Endothelial cell of umbilical vein (primary cell): ENCODE measurements at regions not wholly inside any gene's neighbourhood (a gene's known extent, or its start where the extent isn't known, plus 50 kb on each side); places are given as distances from the start of the nearest gene placed in this dataset.

ENCODE experiments used
- EZH2 ChIP-seq: IDR thresholded peaks from 2 replicates; pipeline ENCODE4 v1.6.1; 2012; ENCODE audit warnings: borderline replicate concordance, low read depth, mild to moderate bottlenecking, moderate library complexity, low read length, inconsistent platforms; ENCODE audit not compliant: severe bottlenecking
- FOS ChIP-seq: IDR thresholded peaks from 2 replicates; pipeline ENCODE4 v1.6.1; 2011; ENCODE audit warnings: mild to moderate bottlenecking, low read length, moderate library complexity, borderline replicate concordance; ENCODE audit not compliant: insufficient read depth
- JUN ChIP-seq: IDR thresholded peaks from 2 replicates; pipeline ENCODE4 v1.6.1; 2011; ENCODE audit warnings: borderline replicate concordance, low read depth; ENCODE audit not compliant: insufficient read length, insufficient read depth
- MYC ChIP-seq: IDR thresholded peaks from one replicate; pipeline ENCODE4 v1.6.1; 2011; ENCODE audit warnings: mild to moderate bottlenecking, low read depth, low read length
- POLR2A ChIP-seq: IDR thresholded peaks from 2 replicates; pipeline ENCODE4 v1.6.1; 2012; ENCODE audit warnings: low read depth, mild to moderate bottlenecking, control low read depth, low read length
- POLR2AphosphoS5 ChIP-seq: IDR thresholded peaks from 2 replicates; pipeline ENCODE4 v1.6.1; 2012; ENCODE audit warnings: low read depth, mild to moderate bottlenecking, control low read depth, low read length, moderate library complexity; ENCODE audit not compliant: insufficient read depth
- TF ChIP-seq, protein P1 (sequence below), 2 donors: IDR thresholded peaks; 1 replicate in 1 of 2; 2 replicates in 1 of 2; pipeline ENCODE4 v1.5.1; 2011; ENCODE audit warnings: low read length in 2 of 2, mild to moderate bottlenecking in 2 of 2, moderate library complexity in 2 of 2, control low read depth in 1 of 2, inconsistent platforms in 1 of 2, low read depth in 1 of 2; ENCODE audit not compliant: insufficient read depth in 1 of 2; ENCODE audit errors: extremely low read depth in 1 of 2
- TF ChIP-seq, protein P2 (sequence below): IDR thresholded peaks from 2 replicates; pipeline ENCODE4 v1.6.1; 2011; ENCODE audit not compliant: insufficient read depth, insufficient read length

DNA sequence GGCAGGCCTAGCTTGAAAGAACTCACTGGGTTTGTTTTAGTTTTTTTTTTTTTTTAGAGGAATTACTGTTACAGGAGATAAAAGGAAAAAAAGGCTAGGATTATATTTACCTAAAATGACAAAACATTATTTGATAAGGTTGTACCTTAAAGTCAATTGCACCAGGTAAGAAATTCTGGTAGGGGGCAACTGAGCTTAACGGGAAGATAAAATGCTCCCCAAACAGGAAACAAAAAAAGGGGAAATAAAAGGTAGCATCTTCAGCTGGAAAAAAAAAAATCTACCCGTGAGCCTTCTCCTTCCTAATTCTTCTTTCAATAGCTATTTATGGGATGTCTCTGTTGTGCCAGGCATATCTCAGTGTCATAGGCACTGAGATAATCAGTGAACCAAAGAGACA is 164.5 kb downstream of the PIK3R1 start:
- TF ChIP-seq, protein P1, sequence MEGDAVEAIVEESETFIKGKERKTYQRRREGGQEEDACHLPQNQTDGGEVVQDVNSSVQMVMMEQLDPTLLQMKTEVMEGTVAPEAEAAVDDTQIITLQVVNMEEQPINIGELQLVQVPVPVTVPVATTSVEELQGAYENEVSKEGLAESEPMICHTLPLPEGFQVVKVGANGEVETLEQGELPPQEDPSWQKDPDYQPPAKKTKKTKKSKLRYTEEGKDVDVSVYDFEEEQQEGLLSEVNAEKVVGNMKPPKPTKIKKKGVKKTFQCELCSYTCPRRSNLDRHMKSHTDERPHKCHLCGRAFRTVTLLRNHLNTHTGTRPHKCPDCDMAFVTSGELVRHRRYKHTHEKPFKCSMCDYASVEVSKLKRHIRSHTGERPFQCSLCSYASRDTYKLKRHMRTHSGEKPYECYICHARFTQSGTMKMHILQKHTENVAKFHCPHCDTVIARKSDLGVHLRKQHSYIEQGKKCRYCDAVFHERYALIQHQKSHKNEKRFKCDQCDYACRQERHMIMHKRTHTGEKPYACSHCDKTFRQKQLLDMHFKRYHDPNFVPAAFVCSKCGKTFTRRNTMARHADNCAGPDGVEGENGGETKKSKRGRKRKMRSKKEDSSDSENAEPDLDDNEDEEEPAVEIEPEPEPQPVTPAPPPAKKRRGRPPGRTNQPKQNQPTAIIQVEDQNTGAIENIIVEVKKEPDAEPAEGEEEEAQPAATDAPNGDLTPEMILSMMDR (IDR thresholded peaks at IDR 0.05; ENCODE audit: extremely low read depth in 1 of 2, insufficient read depth in 1 of 2, low read depth in 1 of 2, low read length in 2 of 2) = no peak
- no peak for TF ChIP-seq POLR2A
- TF ChIP-seq POLR2AphosphoS5 = no peak
- TF ChIP-seq EZH2 = no peak
- TF ChIP-seq FOS = no peak
- TF ChIP-seq, protein P2, sequence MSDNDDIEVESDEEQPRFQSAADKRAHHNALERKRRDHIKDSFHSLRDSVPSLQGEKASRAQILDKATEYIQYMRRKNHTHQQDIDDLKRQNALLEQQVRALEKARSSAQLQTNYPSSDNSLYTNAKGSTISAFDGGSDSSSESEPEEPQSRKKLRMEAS = no peak
- TF ChIP-seq JUN = no peak
- TF ChIP-seq MYC = no peak
